PC-9 (cell line): ENCODE measurements at regions not wholly inside any gene's neighbourhood (a gene's known extent, or its start where the extent isn't known, plus 50 kb on each side); places are given as distances from the start of the nearest gene placed in this dataset.

Experiments
- BruUV-seq: library from RNA; stranded (reverse); fragments of 400-500 nt; replicated peaks from 2 replicates; lab custom pipeline; 2021; lab: Mats Ljungman, UMichigan
- CTCF ChIA-PET: fragments of 300-600 bp; sonication (Branson Sonifier 250); formaldehyde crosslinking; loops from one replicate; lab custom pipeline; 2022; ENCODE audit warnings: antibody characterized with exemption; lab: Charles Lee
- POLR2A ChIA-PET: fragments of 300-600 bp; sonication (Branson Sonifier 250); formaldehyde crosslinking; loops from one replicate; lab custom pipeline; 2022; ENCODE audit warnings: antibody characterized with exemption; ENCODE audit not compliant: unreplicated experiment; lab: Charles Lee
- DNase-seq, 2 experiments: peaks; one replicate each; pipeline versions ENCODE4 v3.0.0 to v3.0.0-alpha.2; 2015 to 2022; ENCODE audit warnings: mixed read lengths in 1 of 2
- H2AFZ ChIP-seq: fragments of 200-600 bp; sonication (generic); 2 replicates; pipeline ENCODE4 v1.8.1; 2017; ENCODE audit warnings: antibody characterized with exemption
- H3F3A ChIP-seq: fragments of 200-600 bp; sonication (generic); 2 replicates; pipeline ENCODE4 v1.8.1; 2017; ENCODE audit warnings: antibody characterized with exemption, mild to moderate bottlenecking, low read depth; ENCODE audit not compliant: insufficient read depth
- H3K27ac ChIP-seq: fragments of 200-600 bp; sonication (generic); 2 replicates; pipeline ENCODE4 v1.6.1; 2016; ENCODE audit warnings: mixed run types
- H3K27me3 ChIP-seq: fragments of 200-600 bp; sonication (generic); 2 replicates; pipeline ENCODE4 v1.6.1; 2016; ENCODE audit warnings: low read depth, mixed run types; ENCODE audit not compliant: insufficient read depth
- H3K36me3 ChIP-seq: fragments of 200-600 bp; sonication (generic); 2 replicates; pipeline ENCODE4 v1.6.1; 2016; ENCODE audit warnings: low read depth, mixed run types
- H3K4me1 ChIP-seq: fragments of 200-600 bp; sonication (generic); replicated peaks from 2 replicates; pipeline ENCODE4 v1.6.1; 2016; ENCODE audit warnings: mixed run types; ENCODE audit not compliant: insufficient read depth
- H3K4me2 ChIP-seq: fragments of 200-600 bp; sonication (generic); 2 replicates; pipeline ENCODE4 v1.6.1; 2017; ENCODE audit warnings: mixed run types
- H3K4me3 ChIP-seq: fragments of 200-600 bp; sonication (generic); 2 replicates; pipeline ENCODE4 v1.6.1; 2016; ENCODE audit warnings: mixed run types
- H3K79me2 ChIP-seq: fragments of 200-600 bp; sonication (generic); 2 replicates; pipeline ENCODE4 v1.6.1; 2017; ENCODE audit warnings: low read depth, mixed run types
- H3K9me2 ChIP-seq: fragments of 200-600 bp; sonication (generic); 2 replicates; pipeline ENCODE4 v1.8.1; 2017; ENCODE audit warnings: mild to moderate bottlenecking; ENCODE audit not compliant: insufficient read depth
- H3K9me3 ChIP-seq: fragments of 200-600 bp; sonication (generic); 2 replicates; pipeline ENCODE4 v1.8.1; 2016; ENCODE audit warnings: low read depth; ENCODE audit not compliant: insufficient read depth
- H4K20me1 ChIP-seq: fragments of 200-600 bp; sonication (generic); 2 replicates; pipeline ENCODE4 v1.8.1; 2017; ENCODE audit not compliant: insufficient read depth
- EZH2 ChIP-seq: fragments of 200-600 bp; sonication (generic); IDR thresholded peaks from 2 replicates; pipeline ENCODE4 v1.8.0; 2017; ENCODE audit warnings: antibody characterized with exemption, low read depth
- intact Hi-C: fragments of 100-400 bp; cut with micrococcal nuclease; formaldehyde crosslinking; loops from one replicate; pipeline ENCODE4 v1.10.0; 2022; ENCODE audit not compliant: unreplicated experiment
- TF ChIP-seq, protein P1 (sequence below): fragments of 200-600 bp; sonication (generic); conservative IDR thresholded peaks from 2 replicates; pipeline ENCODE4 v1.6.1; 2017; ENCODE audit warnings: mixed run types, antibody characterized with exemption, mild to moderate bottlenecking, moderate library complexity

DNA sequence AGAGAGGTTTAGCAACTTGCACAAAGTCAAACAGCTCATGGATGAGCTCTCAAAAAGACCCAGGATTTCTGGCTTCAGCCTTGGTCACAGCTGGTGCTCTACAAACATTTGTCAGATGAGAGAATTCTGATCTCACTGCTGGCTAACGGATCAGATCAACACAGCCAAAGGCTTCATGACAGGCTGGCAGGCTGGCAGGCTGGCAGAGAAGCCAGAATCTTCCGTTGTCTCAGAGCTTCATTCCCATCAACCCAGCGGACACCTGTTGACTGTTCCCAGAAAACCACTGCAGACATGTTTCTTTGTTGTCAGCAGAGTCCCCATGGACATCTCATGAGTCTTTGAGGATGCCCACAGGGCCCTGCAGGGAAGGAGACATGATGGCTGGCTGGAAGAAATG, 303.8 kb upstream of the ASIC2 start:
- no peak for TF ChIP-seq EZH2
- TF ChIP-seq, protein P1, sequence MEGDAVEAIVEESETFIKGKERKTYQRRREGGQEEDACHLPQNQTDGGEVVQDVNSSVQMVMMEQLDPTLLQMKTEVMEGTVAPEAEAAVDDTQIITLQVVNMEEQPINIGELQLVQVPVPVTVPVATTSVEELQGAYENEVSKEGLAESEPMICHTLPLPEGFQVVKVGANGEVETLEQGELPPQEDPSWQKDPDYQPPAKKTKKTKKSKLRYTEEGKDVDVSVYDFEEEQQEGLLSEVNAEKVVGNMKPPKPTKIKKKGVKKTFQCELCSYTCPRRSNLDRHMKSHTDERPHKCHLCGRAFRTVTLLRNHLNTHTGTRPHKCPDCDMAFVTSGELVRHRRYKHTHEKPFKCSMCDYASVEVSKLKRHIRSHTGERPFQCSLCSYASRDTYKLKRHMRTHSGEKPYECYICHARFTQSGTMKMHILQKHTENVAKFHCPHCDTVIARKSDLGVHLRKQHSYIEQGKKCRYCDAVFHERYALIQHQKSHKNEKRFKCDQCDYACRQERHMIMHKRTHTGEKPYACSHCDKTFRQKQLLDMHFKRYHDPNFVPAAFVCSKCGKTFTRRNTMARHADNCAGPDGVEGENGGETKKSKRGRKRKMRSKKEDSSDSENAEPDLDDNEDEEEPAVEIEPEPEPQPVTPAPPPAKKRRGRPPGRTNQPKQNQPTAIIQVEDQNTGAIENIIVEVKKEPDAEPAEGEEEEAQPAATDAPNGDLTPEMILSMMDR = no peak
- Histone ChIP-seq H3K27ac (no peak overlapping the region), H4K20me1 (no peaks in the 10 kb centered on the region), H3K4me1 (no peaks in the 10 kb centered on the region), H3K27me3 (peaks cover 11% of the 10 kb centered on the region), H2AFZ (no peak overlapping the region), H3K79me2 (no peaks in the 10 kb centered on the region), H3K36me3 (no peaks in the 10 kb centered on the region), H3K9me3 (no peaks in the 10 kb centered on the region), H3K4me3 (no peak overlapping the region), H3F3A (no peaks in the 10 kb centered on the region), H3K9me2 (no peaks in the 10 kb centered on the region), H3K4me2 (no peak overlapping the region)
- ChIA-PET POLR2A (no interaction called here), CTCF (no interaction called here)
- intact Hi-C loops = no loop called here
- BruUV-seq = no TSS peak
- no peak for DNase-seq

DNA sequence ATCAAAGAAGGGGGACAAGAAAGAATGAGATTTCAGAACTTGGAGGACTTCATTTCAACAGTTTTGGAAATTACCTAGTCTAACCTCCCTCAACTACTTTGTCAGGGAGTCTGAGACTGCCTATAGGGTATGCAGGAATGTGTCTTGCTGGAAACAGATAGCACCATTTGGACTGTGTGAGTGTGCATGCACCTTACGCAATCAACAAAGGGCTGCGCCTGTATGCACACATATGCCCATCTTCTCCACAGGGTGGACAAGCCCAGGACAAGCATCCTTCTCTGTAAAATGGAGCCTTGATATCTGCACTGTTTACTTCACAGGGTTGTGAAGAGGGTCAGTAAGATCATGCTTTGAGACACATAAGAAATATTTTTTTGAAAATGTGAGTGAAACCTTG, 305.7 kb upstream of the ASIC2 start:
- no peak overlapping the region for H3K4me3 ChIP-seq
- no peaks in the 10 kb centered on the region for H3F3A ChIP-seq
- H3K4me1 ChIP-seq = no peaks in the 10 kb centered on the region
- H3K27ac ChIP-seq = no peak overlapping the region
- no peaks in the 10 kb centered on the region for H3K9me2 ChIP-seq
- H3K4me2 ChIP-seq = no peak overlapping the region
- peaks cover 11% of the 10 kb centered on the region; the same call in 1 of the 2 replicates for H3K27me3 ChIP-seq
- ChIA-PET CTCF (no interaction called here), POLR2A (no interaction called here)
- no peaks in the 10 kb centered on the region for H3K36me3 ChIP-seq
- BruUV-seq = no TSS peak
- no peaks in the 10 kb centered on the region for H4K20me1 ChIP-seq
- TF ChIP-seq, protein P1 = no peak
- TF ChIP-seq EZH2 = no peak
- H3K9me3 ChIP-seq = no peaks in the 10 kb centered on the region
- no peak for DNase-seq
- no peak overlapping the region for H2AFZ ChIP-seq
- intact Hi-C loops = no loop called here
- no peaks in the 10 kb centered on the region for H3K79me2 ChIP-seq

GRCh38 chr17:33602981-33603380, 309.9 kb upstream of the ASIC2 start:
- ChIA-PET POLR2A (no interaction called here), CTCF (no interaction called here)
- Histone ChIP-seq H3F3A (no peaks in the 10 kb centered on the region), H3K27me3 (peaks cover 36% of the 10 kb centered on the region), H3K27ac (no peak overlapping the region), H3K4me3 (no peak overlapping the region), H4K20me1 (no peaks in the 10 kb centered on the region), H3K4me1 (no peaks in the 10 kb centered on the region), H3K9me2 (no peaks in the 10 kb centered on the region), H3K4me2 (no peak overlapping the region), H2AFZ (no peak overlapping the region), H3K36me3 (no peaks in the 10 kb centered on the region), H3K9me3 (no peaks in the 10 kb centered on the region), H3K79me2 (no peaks in the 10 kb centered on the region)
- TF ChIP-seq, protein P1 = no peak
- TF ChIP-seq EZH2 = no peak
- BruUV-seq = no TSS peak
- intact Hi-C loops = no loop called here
- DNase-seq = no peak
